CD4-positive, CD25-positive, alpha-beta regulatory T cell (primary cell): ENCODE measurements at regions not wholly inside any gene's neighbourhood (a gene's known extent, or its start where the extent isn't known, plus 50 kb on each side); places are given as distances from the start of the nearest gene placed in this dataset.
A peak's percentile ranks its signal among the peaks of the same experiment; 100 is the strongest.

ENCODE experiments used
- ATAC-seq, 2 donors: fragments of 150-1000 bp; cut with Tn5 transposase; one replicate each; pipeline ENCODE4 v1.10.0; 2021; ENCODE audit warnings: low read depth in 2 of 2, moderate number of reproducible peaks in 2 of 2, moderate library complexity in 1 of 2
- DNase-seq, 3 donors: peaks; one replicate each; pipeline versions ENCODE4 v3.0.0 to v3.0.0-alpha.2; 2012 to 2022; ENCODE audit warnings: mixed read lengths in 1 of 3
- H3K27ac ChIP-seq: one replicate; pipeline ENCODE4 v1.7.0; 2013; ENCODE audit warnings: mild to moderate bottlenecking, low read length; ENCODE audit not compliant: insufficient read depth, poor library complexity, severe bottlenecking
- H3K27me3 ChIP-seq: one replicate; pipeline ENCODE4 v1.7.0; 2013; ENCODE audit warnings: low read length; ENCODE audit not compliant: control insufficient read depth, insufficient read depth
- H3K36me3 ChIP-seq: one replicate; pipeline ENCODE4 v1.7.0; 2013; ENCODE audit warnings: mild to moderate bottlenecking, low read length, moderate library complexity; ENCODE audit not compliant: control insufficient read depth, insufficient read depth
- H3K4me1 ChIP-seq: 2 replicates; pipeline ENCODE4 v1.7.0; 2013; ENCODE audit warnings: mild to moderate bottlenecking, low read length; ENCODE audit not compliant: insufficient read depth, control insufficient read depth, poor library complexity, severe bottlenecking
- H3K4me3 ChIP-seq: one replicate; pipeline ENCODE4 v1.7.0; 2013; ENCODE audit warnings: low read depth, mild to moderate bottlenecking, low read length, moderate library complexity
- H3K9me3 ChIP-seq, 2 experiments: 1 replicate in 1 of 2; 2 replicates in 1 of 2; pipeline ENCODE4 v1.7.0; 2013; ENCODE audit warnings: low read length in 2 of 2, mild to moderate bottlenecking in 1 of 2, moderate library complexity in 1 of 2; ENCODE audit not compliant: control insufficient read depth in 2 of 2
- H3K27ac Mint-ChIP-seq, 3 donors: one replicate each; pipeline ENCODE4 v1.8.0; 2020 to 2022; ENCODE audit warnings: mild to moderate bottlenecking in 3 of 3, mixed read lengths in 3 of 3, moderate library complexity in 2 of 3
- H3K27me3 Mint-ChIP-seq: one replicate; pipeline ENCODE4 v1.8.0; 2022; ENCODE audit warnings: mild to moderate bottlenecking, mixed read lengths
- H3K36me3 Mint-ChIP-seq: one replicate; pipeline ENCODE4 v1.8.0; 2020; ENCODE audit warnings: mixed read lengths
- H3K4me1 Mint-ChIP-seq, 4 donors: one replicate each; pipeline ENCODE4 v1.8.0; 2020 to 2022; ENCODE audit warnings: mixed read lengths in 4 of 4, mild to moderate bottlenecking in 1 of 4
- H3K4me3 Mint-ChIP-seq, 4 donors: one replicate each; pipeline ENCODE4 v1.8.0; 2020 to 2022; ENCODE audit warnings: mild to moderate bottlenecking in 4 of 4, mixed read lengths in 4 of 4, moderate library complexity in 3 of 4
- H3K9me3 Mint-ChIP-seq, 7 donors: one replicate each; pipeline ENCODE4 v1.8.0; 2020 to 2022; ENCODE audit warnings: mixed read lengths in 7 of 7, mild to moderate bottlenecking in 3 of 7, moderate library complexity in 2 of 7

DNA sequence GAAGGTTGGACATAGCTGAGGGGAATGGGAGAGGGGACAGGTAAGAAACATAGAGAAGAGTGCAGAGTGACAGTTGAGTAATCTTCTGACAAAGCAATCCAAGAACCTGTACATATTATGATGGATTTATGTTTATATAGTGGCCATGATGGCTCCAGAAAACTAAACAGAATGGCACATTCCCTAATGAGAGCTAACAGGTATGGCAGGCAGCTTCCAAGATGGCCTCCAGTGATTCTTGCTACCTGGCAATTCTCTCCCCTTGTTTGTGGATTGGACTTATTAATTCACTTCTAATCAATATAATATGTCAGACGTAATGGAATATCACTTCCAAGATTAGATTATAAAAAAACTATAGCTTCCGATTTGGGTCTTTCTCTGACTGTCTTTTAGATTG lies 359.5 kb downstream of the DTHD1 start:
- Mint-ChIP-seq H3K27me3 (no peaks in the 10 kb centered on the region), H3K27ac (no peak overlapping the region), H3K36me3 (no peaks in the 10 kb centered on the region), H3K4me1 (no peaks in the 10 kb centered on the region), H3K4me3 (no peak overlapping the region), H3K9me3 (peaks cover 0 to 5% (median 0%) of the 10 kb centered on the region in 7 donors)
- no peak for ATAC-seq
- Histone ChIP-seq H3K27ac (no peak overlapping the region), H3K4me1 (no peaks in the 10 kb centered on the region), H3K36me3 (no peaks in the 10 kb centered on the region), H3K9me3 (no peaks in the 10 kb centered on the region), H3K27me3 (no peaks in the 10 kb centered on the region), H3K4me3 (no peak overlapping the region)
- no peak for DNase-seq

DNA sequence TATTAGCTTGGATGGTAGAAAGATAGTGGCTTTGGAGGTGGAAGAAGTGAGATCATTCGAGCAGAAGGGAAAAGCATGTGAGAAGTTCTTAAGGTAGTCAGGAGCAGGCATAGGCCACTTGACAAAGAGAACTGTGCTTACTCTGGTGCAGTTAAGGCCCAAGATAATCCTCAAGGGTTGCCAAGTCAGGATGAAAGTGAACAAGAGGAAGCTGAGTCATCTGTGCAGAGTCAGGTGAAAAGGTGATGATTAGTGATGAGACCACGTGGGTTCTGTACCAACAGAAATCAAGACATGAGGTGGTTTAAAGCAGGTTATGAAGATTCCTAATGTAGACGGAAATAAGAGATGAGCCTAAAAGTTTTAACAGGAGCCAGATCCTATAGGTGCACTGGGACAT lies 369.8 kb downstream of the DTHD1 start:
- no peaks in the 10 kb centered on the region for H3K27me3 ChIP-seq
- H3K4me3 ChIP-seq, result no peak overlapping the region
- Mint-ChIP-seq H3K4me3 (no peak overlapping the region), H3K27me3 (no peaks in the 10 kb centered on the region), H3K9me3 (peaks cover 0 to 4% (median 0%) of the 10 kb centered on the region in 7 donors), H3K36me3 (no peaks in the 10 kb centered on the region), H3K4me1 (peaks cover 0 to 2% (median 0%) of the 10 kb centered on the region in 4 donors), H3K27ac (peak overlapping the region in 1 of 3 donors; percentile 39)
- H3K4me1 ChIP-seq, result no peaks in the 10 kb centered on the region
- DNase-seq (peak in 1 of 3 donors; percentile 8), ATAC-seq (no peak)
- H3K36me3 ChIP-seq, result no peaks in the 10 kb centered on the region
- H3K27ac ChIP-seq, result no peak overlapping the region
- H3K9me3 ChIP-seq, result no peaks in the 10 kb centered on the region

DNA sequence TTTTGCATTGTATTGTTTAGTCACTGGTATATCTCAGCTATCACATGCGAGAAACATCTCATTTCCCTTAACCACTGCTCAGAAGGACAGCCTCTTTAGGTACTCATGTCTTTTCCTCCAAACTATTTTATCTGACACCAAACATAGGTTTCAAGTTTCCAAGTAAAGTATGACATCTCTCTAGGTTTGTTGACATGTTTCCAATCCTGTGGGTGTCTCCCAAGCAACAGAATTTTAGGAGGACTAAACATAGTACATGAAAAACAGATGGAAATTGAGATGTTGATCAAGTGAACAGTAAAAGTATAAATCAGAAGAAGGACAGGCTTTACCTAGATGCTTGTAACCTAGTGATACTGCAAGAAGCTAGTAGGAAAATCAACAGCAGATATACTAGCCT lies 371.4 kb downstream of the DTHD1 start:
- Histone ChIP-seq H3K27me3 (no peaks in the 10 kb centered on the region), H3K4me3 (no peak overlapping the region), H3K36me3 (no peaks in the 10 kb centered on the region), H3K4me1 (no peaks in the 10 kb centered on the region), H3K9me3 (no peaks in the 10 kb centered on the region), H3K27ac (no peak overlapping the region)
- DNase-seq (no peak), ATAC-seq (no peak)
- H3K27me3 Mint-ChIP-seq, result no peaks in the 10 kb centered on the region
- H3K4me3 Mint-ChIP-seq, result no peak overlapping the region
- peaks cover 0 to 2% (median 0%) of the 10 kb centered on the region in 4 donors for H3K4me1 Mint-ChIP-seq
- H3K27ac Mint-ChIP-seq, result no peak overlapping the region
- peaks cover 0 to 4% (median 0%) of the 10 kb centered on the region in 7 donors for H3K9me3 Mint-ChIP-seq
- H3K36me3 Mint-ChIP-seq, result no peaks in the 10 kb centered on the region

DNA sequence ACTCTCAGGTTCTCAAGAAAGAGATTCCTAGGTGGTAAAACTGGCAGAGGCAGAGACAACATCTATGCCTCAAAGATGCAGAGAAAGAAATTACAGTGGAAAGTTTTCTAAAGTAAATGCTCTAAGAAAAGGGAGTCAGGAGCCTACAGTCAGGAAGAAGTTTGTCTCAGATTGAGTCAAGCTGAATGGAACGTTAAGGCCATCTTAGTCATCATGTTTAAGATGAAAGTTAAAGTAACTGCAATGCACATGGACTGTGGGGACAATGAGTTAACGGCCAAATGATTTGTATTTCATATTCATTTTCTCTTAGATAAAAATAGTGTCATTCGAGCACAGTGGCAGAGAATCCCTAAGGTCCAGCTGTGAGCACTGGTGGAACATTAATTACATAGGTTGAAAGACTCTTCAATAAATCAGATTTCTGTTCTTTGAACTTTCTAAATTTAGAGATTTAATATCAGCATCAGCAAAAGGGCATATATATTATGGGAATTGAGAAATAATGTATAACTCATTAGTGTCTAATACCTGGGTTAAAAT lies 384.6 kb downstream of the DTHD1 start:
- Mint-ChIP-seq H3K4me1 (no peaks in the 10 kb centered on the region), H3K27me3 (no peaks in the 10 kb centered on the region), H3K27ac (no peak overlapping the region), H3K36me3 (no peaks in the 10 kb centered on the region), H3K4me3 (no peak overlapping the region), H3K9me3 (peaks cover 0 to 4% (median 0%) of the 10 kb centered on the region in 7 donors)
- H3K27ac ChIP-seq, result no peak overlapping the region
- no peaks in the 10 kb centered on the region for H3K9me3 ChIP-seq
- DNase-seq, result no peak
- H3K36me3 ChIP-seq, result no peaks in the 10 kb centered on the region
- no peaks in the 10 kb centered on the region for H3K27me3 ChIP-seq
- no peak for ATAC-seq
- H3K4me3 ChIP-seq, result no peak overlapping the region
- no peaks in the 10 kb centered on the region for H3K4me1 ChIP-seq

DNA sequence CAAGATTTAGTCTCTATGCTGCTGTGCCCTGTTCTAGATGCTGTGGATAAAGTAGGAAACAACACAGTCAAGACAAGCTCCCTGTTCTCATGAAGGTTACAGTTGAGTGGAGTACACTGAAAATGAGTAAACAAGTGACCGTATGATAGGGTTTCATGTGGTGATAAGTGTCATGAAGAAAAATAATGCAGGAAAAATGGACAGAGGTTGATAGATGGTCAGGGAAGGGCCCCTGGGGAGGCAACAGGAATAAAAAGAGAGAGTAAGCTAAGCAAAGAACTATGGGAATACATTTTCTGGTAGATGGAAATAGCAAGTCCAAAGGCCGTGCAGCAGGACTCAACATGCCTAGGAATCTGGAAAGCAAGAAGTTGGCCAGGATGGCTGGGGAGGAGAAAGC lies 394.0 kb downstream of the DTHD1 start:
- H3K9me3 ChIP-seq, result no peaks in the 10 kb centered on the region
- no peak for ATAC-seq
- no peak for DNase-seq
- H3K27me3 ChIP-seq, result no peaks in the 10 kb centered on the region
- no peaks in the 10 kb centered on the region for H3K4me1 ChIP-seq
- H3K36me3 ChIP-seq, result no peaks in the 10 kb centered on the region
- no peak overlapping the region for H3K27ac ChIP-seq
- H3K4me3 Mint-ChIP-seq, result no peak overlapping the region
- H3K4me1 Mint-ChIP-seq, result no peaks in the 10 kb centered on the region
- H3K4me3 ChIP-seq, result no peak overlapping the region
- H3K27me3 Mint-ChIP-seq, result no peaks in the 10 kb centered on the region
- no peaks in the 10 kb centered on the region for H3K36me3 Mint-ChIP-seq
- no peak overlapping the region for H3K27ac Mint-ChIP-seq
- H3K9me3 Mint-ChIP-seq, result peaks cover 0 to 4% (median 0%) of the 10 kb centered on the region in 7 donors

DNA sequence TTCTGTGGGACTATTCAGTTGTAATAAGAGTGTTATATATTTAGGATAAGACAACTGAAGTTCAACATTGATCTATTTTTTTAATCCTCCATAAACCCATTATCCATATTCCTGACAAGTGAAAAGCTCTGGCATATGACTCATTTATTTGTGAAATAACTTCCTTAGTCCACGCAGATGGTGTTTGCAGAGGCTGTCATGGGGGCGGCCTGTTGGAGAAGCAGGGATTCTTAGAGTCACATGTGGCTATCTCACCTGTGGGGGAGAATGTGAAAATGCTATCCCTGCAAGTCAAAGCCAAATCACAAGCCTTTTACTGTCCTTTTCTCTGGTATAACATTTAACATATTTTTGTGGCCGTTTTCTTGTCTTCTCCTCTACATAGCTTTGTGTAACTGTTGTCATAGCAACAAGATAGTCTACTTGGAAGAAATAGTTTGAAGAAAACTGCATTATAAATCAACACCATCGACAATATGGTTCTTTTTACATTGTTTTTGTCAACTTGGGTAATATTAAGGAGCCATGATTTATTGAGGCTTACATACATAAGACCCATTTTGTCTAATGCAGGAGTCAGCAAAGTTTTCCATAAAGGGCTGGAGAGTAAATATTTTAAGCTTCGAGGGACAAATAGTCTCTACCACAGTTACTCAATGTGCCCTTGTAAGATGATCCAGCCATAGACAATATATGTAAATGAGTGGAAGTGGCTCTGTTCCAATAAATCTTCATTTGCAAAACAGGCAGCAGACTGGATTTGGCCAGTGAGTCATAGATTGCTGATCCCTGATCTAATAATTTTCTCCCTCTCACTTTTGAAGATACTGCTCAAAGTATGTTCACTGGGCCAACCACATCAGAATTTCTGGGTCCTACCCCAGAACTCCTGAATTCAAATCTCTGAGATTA lies 395.0 kb downstream of the DTHD1 start:
- H3K27me3 ChIP-seq, result no peaks in the 10 kb centered on the region
- peaks cover 0 to 4% (median 0%) of the 10 kb centered on the region in 7 donors for H3K9me3 Mint-ChIP-seq
- ATAC-seq (no peak), DNase-seq (no peak)
- H3K36me3 ChIP-seq, result no peaks in the 10 kb centered on the region
- H3K4me1 ChIP-seq, result no peaks in the 10 kb centered on the region
- H3K4me3 Mint-ChIP-seq, result no peak overlapping the region
- H3K27ac ChIP-seq, result no peak overlapping the region
- H3K4me1 Mint-ChIP-seq, result no peaks in the 10 kb centered on the region
- H3K36me3 Mint-ChIP-seq, result no peaks in the 10 kb centered on the region
- no peak overlapping the region for H3K27ac Mint-ChIP-seq
- no peaks in the 10 kb centered on the region for H3K9me3 ChIP-seq
- no peak overlapping the region for H3K4me3 ChIP-seq
- no peaks in the 10 kb centered on the region for H3K27me3 Mint-ChIP-seq

DNA sequence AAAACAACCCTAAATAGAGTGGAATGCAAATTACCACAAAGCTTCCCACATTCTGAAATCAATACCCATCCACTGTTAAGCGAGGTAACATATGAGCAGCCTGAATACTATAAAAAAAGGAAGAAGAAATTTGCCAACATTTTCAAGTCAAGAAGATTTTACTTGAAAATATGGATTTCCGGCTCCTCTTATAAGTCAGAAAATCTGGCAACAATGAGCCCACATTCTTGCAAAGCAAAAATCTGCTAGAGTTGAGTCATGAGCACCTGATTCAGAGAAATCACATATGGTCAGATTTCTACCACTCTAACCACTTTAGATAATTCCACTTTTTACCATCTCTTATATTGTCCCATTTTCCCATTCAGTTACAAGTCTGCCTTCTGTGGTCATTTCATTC lies 395.7 kb downstream of the DTHD1 start:
- H3K27me3 Mint-ChIP-seq, result no peaks in the 10 kb centered on the region
- Histone ChIP-seq H3K9me3 (no peaks in the 10 kb centered on the region), H3K27me3 (no peaks in the 10 kb centered on the region), H3K4me3 (no peak overlapping the region), H3K4me1 (no peaks in the 10 kb centered on the region), H3K36me3 (no peaks in the 10 kb centered on the region), H3K27ac (no peak overlapping the region)
- H3K27ac Mint-ChIP-seq, result no peak overlapping the region
- H3K4me3 Mint-ChIP-seq, result no peak overlapping the region
- H3K4me1 Mint-ChIP-seq, result no peaks in the 10 kb centered on the region
- ATAC-seq (no peak), DNase-seq (no peak)
- peaks cover 0 to 4% (median 0%) of the 10 kb centered on the region in 7 donors for H3K9me3 Mint-ChIP-seq
- no peaks in the 10 kb centered on the region for H3K36me3 Mint-ChIP-seq

DNA sequence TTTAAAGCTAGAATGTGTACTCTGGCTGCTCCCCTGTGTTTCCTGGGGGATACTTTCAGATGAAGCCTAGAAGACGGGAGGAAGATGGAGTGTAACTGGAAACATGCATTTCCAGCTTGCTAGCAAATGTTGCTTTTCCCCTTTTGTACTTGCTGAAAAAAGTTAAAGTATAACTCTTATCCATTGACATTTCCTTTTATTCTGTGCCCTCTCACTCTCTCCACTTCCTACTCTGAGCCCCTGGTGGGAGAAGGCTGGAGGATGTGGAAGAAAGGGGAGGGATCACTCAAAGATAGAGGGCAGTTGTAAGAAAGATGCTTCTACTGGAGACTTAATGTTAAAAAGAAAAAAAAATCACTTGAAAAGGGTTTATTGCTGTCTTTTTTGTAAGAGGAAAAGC lies 396.5 kb downstream of the DTHD1 start:
- Mint-ChIP-seq H3K9me3 (peaks cover 0 to 4% (median 0%) of the 10 kb centered on the region in 7 donors), H3K27me3 (no peaks in the 10 kb centered on the region), H3K4me1 (no peaks in the 10 kb centered on the region), H3K36me3 (no peaks in the 10 kb centered on the region), H3K27ac (no peak overlapping the region), H3K4me3 (no peak overlapping the region)
- ATAC-seq, result no peak
- H3K27ac ChIP-seq, result no peak overlapping the region
- no peaks in the 10 kb centered on the region for H3K9me3 ChIP-seq
- DNase-seq, result no peak
- no peaks in the 10 kb centered on the region for H3K4me1 ChIP-seq
- no peak overlapping the region for H3K4me3 ChIP-seq
- H3K27me3 ChIP-seq, result no peaks in the 10 kb centered on the region
- no peaks in the 10 kb centered on the region for H3K36me3 ChIP-seq
